Tibial nerve (tissue), 4 donors: ENCODE measurements at regions not wholly inside any gene's neighbourhood (a gene's known extent, or its start where the extent isn't known, plus 50 kb on each side); places are given as distances from the start of the nearest gene placed in this dataset.
"Not testable (repeated sequence)": the region's sequence is repeated elsewhere in the genome, so short reads cannot be mapped to it uniquely, and the experiment has no call there.

Source experiments
- DNase-seq, 2 donors: peaks; one replicate each; pipeline ENCODE4 v3.0.0-alpha.2; 2019; ENCODE audit warnings: low spot score in 2 of 2
- H3K27ac ChIP-seq, 4 donors: fragments of 200-600 bp; sonication (generic) in 3 of 4; one replicate each; pipeline ENCODE4 v1.5.1; 2017 to 2019; ENCODE audit warnings: mild to moderate bottlenecking in 1 of 4
- H3K27me3 ChIP-seq, 2 donors: fragments of 200-600 bp; sonication (generic) in 1 of 2; one replicate each; pipeline versions ENCODE4 v1.5.1 to v1.6.0; 2017 to 2019
- H3K36me3 ChIP-seq, 3 donors: fragments of 200-600 bp; sonication (generic); one replicate each; pipeline ENCODE4 v1.5.1; 2018 to 2019
- H3K4me1 ChIP-seq, 4 donors: fragments of 200-600 bp; sonication (generic) in 3 of 4; one replicate each; pipeline ENCODE4 v1.5.1; 2017 to 2019
- H3K4me3 ChIP-seq, 4 donors: fragments of 200-600 bp; sonication (generic) in 3 of 4; one replicate each; pipeline ENCODE4 v1.5.1; 2017 to 2019; ENCODE audit warnings: mild to moderate bottlenecking in 1 of 4, moderate library complexity in 1 of 4
- H3K9me3 ChIP-seq, 4 donors: fragments of 200-600 bp; sonication (generic) in 3 of 4; one replicate each; pipeline ENCODE4 v1.5.1; 2017 to 2019
- CTCF ChIP-seq, 5 experiments: fragments of 200-600 bp in 3 of 5; fragments of 450-650 bp in 2 of 5; sonication (generic) in 3 of 5; IDR thresholded peaks; one replicate each; pipeline ENCODE4 v1.5.1; 2016 to 2019; ENCODE audit warnings: antibody characterized with exemption in 5 of 5, mild to moderate bottlenecking in 3 of 5, moderate library complexity in 2 of 5
- EP300 ChIP-seq, 2 donors: sonication (generic); formaldehyde crosslinking; IDR thresholded peaks; one replicate each; pipeline ENCODE4 v1.6.1; 2017; ENCODE audit warnings: antibody characterized with exemption in 2 of 2, mild to moderate bottlenecking in 1 of 2
- POLR2A ChIP-seq, 2 donors: fragments of 450-650 bp; IDR thresholded peaks; one replicate each; pipeline ENCODE4 v1.6.1; 2017; ENCODE audit warnings: antibody characterized with exemption in 2 of 2, mild to moderate bottlenecking in 2 of 2, moderate library complexity in 2 of 2
- WGBS, 2 donors: methylation state at CpG; one replicate each; pipeline ENCODE4 v1.1.5; 2018; 5-methylcytosine and 5-hydroxymethylcytosine counted together

GRCh38 chr6:67914419-67914818 is 720.7 kb upstream of the ADGRB3 start:
- TF ChIP-seq POLR2A (IDR thresholded peaks at IDR 0.05) (no peak), EP300 (IDR thresholded peaks at IDR 0.05) (no peak), CTCF (IDR thresholded peaks at IDR 0.05) (no peak)

GRCh38 chr6:67909354-67909753 is 725.7 kb upstream of the ADGRB3 start:
- TF ChIP-seq EP300 (IDR thresholded peaks at IDR 0.05) (no peak), CTCF (IDR thresholded peaks at IDR 0.05) (no peak), POLR2A (IDR thresholded peaks at IDR 0.05) (no peak)
- DNase-seq: no peak
- Histone ChIP-seq H3K9me3 (peaks cover 0 to 3% (median 0%) of the 10 kb centered on the region in 4 donors), H3K27me3 (no peaks in the 10 kb centered on the region), H3K4me1 (no peaks in the 10 kb centered on the region), H3K4me3 (no peak overlapping the region), H3K36me3 (no peaks in the 10 kb centered on the region), H3K27ac (no peak overlapping the region)
- 79 to 86% methylated on average over 2 of the region's 2 CpGs for WGBS, 2 donors

More at GRCh38 chr6:67914419-67914818, 720.7 kb upstream of the ADGRB3 start:
- Histone ChIP-seq H3K27me3 (no peaks in the 10 kb centered on the region), H3K4me1 (no peaks in the 10 kb centered on the region), H3K4me3 (no peak overlapping the region), H3K36me3 (no peaks in the 10 kb centered on the region), H3K9me3 (peaks cover 0 to 5% (median 2%) of the 10 kb centered on the region in 4 donors), H3K27ac (no peak overlapping the region)
- WGBS, 2 donors: 46 to 53% methylated on average over 1 of the region's 1 CpG
- DNase-seq: no peak

DNA sequence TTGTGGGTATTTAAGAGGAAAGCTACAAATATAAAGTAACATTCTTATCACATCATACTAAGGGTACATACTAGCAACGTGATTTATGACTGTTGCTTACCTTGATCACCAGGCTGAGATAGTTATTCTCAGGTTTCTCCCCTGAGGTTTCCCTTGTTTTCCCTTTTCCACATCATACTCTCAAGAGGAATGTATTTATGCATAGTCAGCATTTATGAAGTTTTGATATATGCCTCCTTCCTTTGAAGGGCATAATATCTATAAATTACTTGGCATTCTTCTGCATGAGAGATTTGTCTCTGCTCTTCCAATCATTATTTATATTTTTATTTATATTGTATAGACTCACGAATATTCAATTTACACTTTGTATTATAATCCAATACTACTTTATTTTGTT is 726.7 kb upstream of the ADGRB3 start:
- Histone ChIP-seq H3K36me3 (no peaks in the 10 kb centered on the region), H3K4me1 (no peaks in the 10 kb centered on the region), H3K4me3 (no peak overlapping the region), H3K27ac (no peak overlapping the region), H3K9me3 (no peaks in the 10 kb centered on the region), H3K27me3 (no peaks in the 10 kb centered on the region)
- DNase-seq: no peak
- TF ChIP-seq CTCF (IDR thresholded peaks at IDR 0.05) (no peak), POLR2A (IDR thresholded peaks at IDR 0.05) (no peak), EP300 (IDR thresholded peaks at IDR 0.05) (no peak)
- WGBS, 2 donors: 77 to 80% methylated on average over 2 of the region's 2 CpGs

DNA sequence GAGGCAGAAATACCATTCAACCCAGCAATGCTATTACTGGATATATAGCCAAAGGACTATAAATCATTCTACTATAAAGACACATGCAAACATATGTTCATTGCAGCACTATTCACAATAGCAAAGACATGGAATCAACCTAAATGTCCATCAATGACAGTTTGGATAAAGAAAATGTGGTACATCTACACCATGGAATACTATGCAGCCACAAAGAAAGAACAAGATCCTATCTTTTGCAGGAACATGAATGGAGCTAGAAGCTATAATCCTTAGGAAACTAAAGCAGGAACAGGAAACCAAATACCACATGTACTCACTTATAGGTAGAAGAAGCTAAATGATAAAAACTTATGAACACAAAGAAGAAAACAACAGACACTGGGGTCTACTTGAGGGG is 730.3 kb upstream of the ADGRB3 start:
- not testable (repeated sequence) for H3K27me3 ChIP-seq, H3K27ac ChIP-seq, H3K4me3 ChIP-seq, H3K36me3 ChIP-seq, H3K9me3 ChIP-seq, H3K4me1 ChIP-seq, DNase-seq

DNA sequence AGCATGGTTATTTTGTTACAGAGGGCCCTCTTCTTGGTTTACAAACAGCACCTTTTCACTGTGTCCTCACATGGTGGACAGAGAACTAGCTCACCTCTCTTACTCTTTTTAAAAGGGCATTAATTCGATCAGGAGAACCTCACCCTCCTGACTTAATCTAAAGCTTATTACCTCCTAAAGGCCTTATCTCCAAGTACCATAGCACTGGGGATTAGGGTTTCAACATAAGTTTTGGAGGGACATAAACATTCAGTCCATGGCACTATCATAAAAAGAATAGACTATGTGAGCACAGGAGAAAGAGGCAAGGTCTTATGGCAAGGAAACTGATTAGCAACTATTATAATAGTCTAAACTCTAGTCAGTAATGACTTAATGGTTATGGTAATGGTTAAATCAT is 736.2 kb upstream of the ADGRB3 start:
- Histone ChIP-seq H3K27ac (no peak overlapping the region), H3K9me3 (no peaks in the 10 kb centered on the region)
- 67 to 92% methylated on average over 1 of the region's 1 CpG for WGBS, 2 donors

More for the DNA sequence above, 736.2 kb upstream of the ADGRB3 start:
- Histone ChIP-seq H3K27me3 (no peaks in the 10 kb centered on the region), H3K36me3 (no peaks in the 10 kb centered on the region), H3K4me3 (no peak overlapping the region), H3K4me1 (no peaks in the 10 kb centered on the region)
- DNase-seq: no peak
- TF ChIP-seq CTCF (IDR thresholded peaks at IDR 0.05): no peak
- no peak for TF ChIP-seq EP300 (IDR thresholded peaks at IDR 0.05)
- TF ChIP-seq POLR2A (IDR thresholded peaks at IDR 0.05): no peak
